A673 (cell line): ENCODE measurements at regions not wholly inside any gene's neighbourhood (a gene's known extent, or its start where the extent isn't known, plus 50 kb on each side); places are given as distances from the start of the nearest gene placed in this dataset.
"Not testable (repeated sequence)": the region's sequence is repeated elsewhere in the genome, so short reads cannot be mapped to it uniquely, and the experiment has no call there.

Source experiments
- BruUV-seq: library from RNA; stranded (reverse); fragments of 400-500 nt; replicated peaks from 2 replicates; lab custom pipeline; 2021; lab: Mats Ljungman, UMichigan
- CTCF ChIA-PET: fragments of 300-600 bp; sonication (Branson Sonifier 250); formaldehyde crosslinking; loops from one replicate; lab custom pipeline; 2022; ENCODE audit warnings: antibody characterized with exemption; lab: Charles Lee
- POLR2A ChIA-PET: fragments of 300-600 bp; sonication (Branson Sonifier 250); formaldehyde crosslinking; loops from one replicate; lab custom pipeline; 2022; ENCODE audit warnings: antibody characterized with exemption; ENCODE audit not compliant: low non-redundant PET; lab: Charles Lee
- DNase-seq: peaks from one replicate; pipeline ENCODE4 v3.0.0-alpha.2; 2015; ENCODE audit warnings: low spot score
- H3K27ac ChIP-seq: fragments of 200-600 bp; sonication (generic); 2 replicates; pipeline ENCODE4 v1.5.1; 2016; ENCODE audit warnings: mixed run types, low read depth, mild to moderate bottlenecking, mixed read lengths, antibody characterized with exemption, low read length; ENCODE audit not compliant: poor library complexity, severe bottlenecking
- H3K27me3 ChIP-seq: fragments of 200-600 bp; sonication (generic); replicated peaks from 2 replicates; pipeline ENCODE4 v1.6.1; 2017; ENCODE audit warnings: mixed run types, low read depth, mild to moderate bottlenecking, mixed read lengths, antibody characterized with exemption, low read length; ENCODE audit not compliant: insufficient read depth, poor library complexity
- H3K36me3 ChIP-seq: fragments of 200-600 bp; sonication (generic); 2 replicates; pipeline ENCODE4 v1.6.1; 2016; ENCODE audit warnings: mixed run types, mild to moderate bottlenecking, mixed read lengths, antibody characterized with exemption, low read length; ENCODE audit not compliant: insufficient read depth, poor library complexity, severe bottlenecking
- H3K4me1 ChIP-seq: fragments of 200-600 bp; sonication (generic); 2 replicates; pipeline ENCODE4 v1.6.1; 2017; ENCODE audit warnings: mixed run types, mild to moderate bottlenecking, mixed read lengths, antibody characterized with exemption, low read length; ENCODE audit not compliant: insufficient read depth, poor library complexity, severe bottlenecking
- H3K4me3 ChIP-seq: fragments of 200-600 bp; sonication (generic); 2 replicates; pipeline ENCODE4 v1.5.1; 2016; ENCODE audit warnings: low read depth, mixed run types, mild to moderate bottlenecking, mixed read lengths, low read length; ENCODE audit not compliant: poor library complexity, severe bottlenecking
- H3K9me3 ChIP-seq: fragments of 200-600 bp; sonication (generic); 2 replicates; pipeline ENCODE4 v1.6.1; 2016; ENCODE audit warnings: mixed run types, low read depth, mild to moderate bottlenecking, mixed read lengths, antibody characterized with exemption, low read length; ENCODE audit not compliant: poor library complexity, severe bottlenecking
- intact Hi-C: fragments of 100-400 bp; cut with micrococcal nuclease; formaldehyde crosslinking; loops from one replicate; pipeline ENCODE4 v1.10.0; 2022; ENCODE audit not compliant: unreplicated experiment

DNA sequence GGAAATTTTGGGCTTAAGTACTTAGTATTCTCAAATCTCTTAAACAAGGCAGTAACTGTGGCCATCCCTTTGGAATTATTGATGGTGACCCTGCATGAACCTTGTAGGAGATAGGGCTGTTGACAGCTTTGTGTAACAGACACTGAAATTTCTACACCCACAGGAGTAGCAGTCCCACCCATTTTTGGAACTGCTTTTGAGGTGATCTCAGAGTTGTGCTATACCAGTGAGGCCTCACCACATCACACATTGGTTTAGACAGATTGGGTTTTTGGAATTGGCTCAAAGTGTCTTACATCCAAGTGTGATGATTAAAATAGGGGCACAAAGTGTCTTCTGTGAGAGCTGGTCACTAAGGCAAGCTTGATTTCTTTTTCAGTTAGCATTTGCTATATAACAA is 105.6 kb upstream of the CRYM start:
- POLR2A ChIA-PET, H3K36me3 ChIP-seq, CTCF ChIA-PET, H3K27ac ChIP-seq, DNase-seq, H3K9me3 ChIP-seq, H3K4me3 ChIP-seq, BruUV-seq, H3K4me1 ChIP-seq, intact Hi-C loops, H3K27me3 ChIP-seq: not testable (repeated sequence)

DNA sequence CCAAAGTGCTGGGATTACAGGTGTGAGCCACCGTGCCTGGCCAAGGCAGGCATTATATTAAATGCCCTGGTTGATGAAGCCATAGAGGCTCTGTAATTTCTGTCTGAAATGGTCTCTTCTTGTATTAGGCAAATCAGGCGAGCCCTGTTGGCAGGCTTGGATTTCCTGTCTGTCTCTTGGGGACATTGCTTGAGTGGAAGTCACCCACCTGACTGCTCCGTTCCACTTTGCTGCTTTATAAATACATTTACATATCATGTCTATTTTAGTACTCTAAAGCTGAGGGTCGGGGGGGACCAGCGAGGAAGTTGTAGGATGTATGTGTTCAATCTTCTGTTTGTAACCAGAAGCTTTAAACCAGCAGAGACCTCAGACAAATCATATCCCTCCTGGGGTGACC is 101.6 kb upstream of the CRYM start:
- CTCF ChIA-PET, H3K4me3 ChIP-seq, BruUV-seq, H3K9me3 ChIP-seq, H3K36me3 ChIP-seq, H3K4me1 ChIP-seq, DNase-seq, POLR2A ChIA-PET, H3K27me3 ChIP-seq, H3K27ac ChIP-seq, intact Hi-C loops: not testable (repeated sequence)

DNA sequence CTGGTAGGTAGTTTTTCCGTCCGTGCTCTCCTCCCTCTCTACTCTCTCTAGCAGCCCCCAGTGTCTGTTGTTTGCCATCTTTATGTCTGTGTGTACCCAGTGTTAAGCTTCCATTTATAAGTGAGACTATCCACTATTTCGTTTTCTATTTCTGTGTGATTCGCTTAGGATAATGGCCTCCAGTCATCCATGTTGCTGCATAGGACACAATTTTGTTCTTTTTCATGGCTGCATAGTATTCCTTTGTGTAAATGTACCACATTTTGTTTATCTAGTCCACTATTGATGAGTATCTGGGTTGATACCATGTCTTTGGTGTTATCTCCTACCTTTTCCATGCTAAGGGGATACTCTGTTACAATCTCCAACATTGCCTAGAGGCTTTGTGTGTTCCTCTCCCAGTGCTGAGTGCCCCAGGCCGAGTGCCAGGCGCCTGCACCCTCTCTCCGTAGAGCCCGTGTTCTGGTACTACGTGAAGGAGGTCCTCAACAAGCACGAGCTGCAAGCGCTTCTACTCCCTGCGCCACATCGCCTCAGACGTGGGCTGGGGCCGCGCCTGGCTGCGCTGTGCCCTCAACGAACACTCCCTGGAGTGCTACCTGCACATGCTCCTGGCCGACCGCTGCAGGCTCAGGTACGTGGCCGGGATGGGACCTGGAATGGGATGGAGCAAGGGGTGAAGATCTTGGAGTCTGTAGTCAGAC is 98.3 kb upstream of the CRYM start:
- H3K27me3 ChIP-seq, H3K36me3 ChIP-seq, DNase-seq, intact Hi-C loops, H3K4me1 ChIP-seq, POLR2A ChIA-PET, H3K27ac ChIP-seq, H3K9me3 ChIP-seq, BruUV-seq, H3K4me3 ChIP-seq, CTCF ChIA-PET: not testable (repeated sequence)

DNA sequence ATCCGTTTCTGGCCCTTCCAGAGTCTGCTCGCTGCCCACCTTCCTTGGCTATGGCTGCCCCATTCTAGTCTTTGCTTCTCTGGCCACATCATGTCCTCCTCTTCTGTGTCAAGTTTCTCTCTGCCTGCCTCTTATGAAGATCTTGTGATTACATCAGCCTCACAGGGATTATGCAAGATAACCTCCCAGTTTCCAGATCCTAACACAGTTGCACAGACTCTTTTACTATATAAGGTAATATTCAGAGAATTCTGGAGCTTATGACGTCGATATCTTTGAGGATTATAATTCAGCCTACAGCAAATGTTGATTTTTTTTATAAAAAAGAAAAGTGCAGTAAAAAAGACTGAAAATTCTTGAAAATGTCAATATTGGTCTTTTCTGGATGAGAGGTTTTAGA is 97.2 kb upstream of the CRYM start:
- intact Hi-C loops, DNase-seq, H3K4me1 ChIP-seq, POLR2A ChIA-PET, H3K4me3 ChIP-seq, H3K9me3 ChIP-seq, H3K27ac ChIP-seq, H3K36me3 ChIP-seq, CTCF ChIA-PET, BruUV-seq, H3K27me3 ChIP-seq: not testable (repeated sequence)

GRCh38 chr16:21373454-21373853 is 95.4 kb upstream of the CRYM start:
- H3K36me3 ChIP-seq, intact Hi-C loops, POLR2A ChIA-PET: not testable (repeated sequence)

DNA sequence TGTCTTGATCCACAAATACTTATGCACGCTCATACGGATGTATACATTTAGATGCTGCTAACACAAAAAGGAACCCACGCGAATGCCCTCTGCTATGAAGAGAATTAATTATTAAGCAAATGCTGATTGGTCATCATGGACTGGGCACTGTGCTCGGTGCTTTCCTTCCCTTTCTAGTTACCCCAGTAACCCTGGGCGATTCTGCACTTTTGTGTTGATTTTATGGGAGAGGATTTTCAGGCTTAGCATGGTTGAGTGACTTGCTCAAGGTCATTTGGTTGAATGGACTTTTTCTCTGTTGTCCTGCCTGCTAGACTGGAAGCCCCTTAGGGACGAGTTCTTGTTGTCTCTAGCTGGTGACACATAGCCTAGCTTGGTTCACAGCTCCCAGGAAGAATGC is 94.8 kb upstream of the CRYM start:
- CTCF ChIA-PET, H3K9me3 ChIP-seq, intact Hi-C loops, H3K36me3 ChIP-seq, H3K4me3 ChIP-seq, H3K27ac ChIP-seq, DNase-seq, H3K27me3 ChIP-seq, BruUV-seq, POLR2A ChIA-PET, H3K4me1 ChIP-seq: not testable (repeated sequence)

More at GRCh38 chr16:21373454-21373853, 95.4 kb upstream of the CRYM start:
- H3K27me3 ChIP-seq, H3K27ac ChIP-seq, DNase-seq, BruUV-seq, CTCF ChIA-PET, H3K9me3 ChIP-seq, H3K4me1 ChIP-seq, H3K4me3 ChIP-seq: not testable (repeated sequence)

DNA sequence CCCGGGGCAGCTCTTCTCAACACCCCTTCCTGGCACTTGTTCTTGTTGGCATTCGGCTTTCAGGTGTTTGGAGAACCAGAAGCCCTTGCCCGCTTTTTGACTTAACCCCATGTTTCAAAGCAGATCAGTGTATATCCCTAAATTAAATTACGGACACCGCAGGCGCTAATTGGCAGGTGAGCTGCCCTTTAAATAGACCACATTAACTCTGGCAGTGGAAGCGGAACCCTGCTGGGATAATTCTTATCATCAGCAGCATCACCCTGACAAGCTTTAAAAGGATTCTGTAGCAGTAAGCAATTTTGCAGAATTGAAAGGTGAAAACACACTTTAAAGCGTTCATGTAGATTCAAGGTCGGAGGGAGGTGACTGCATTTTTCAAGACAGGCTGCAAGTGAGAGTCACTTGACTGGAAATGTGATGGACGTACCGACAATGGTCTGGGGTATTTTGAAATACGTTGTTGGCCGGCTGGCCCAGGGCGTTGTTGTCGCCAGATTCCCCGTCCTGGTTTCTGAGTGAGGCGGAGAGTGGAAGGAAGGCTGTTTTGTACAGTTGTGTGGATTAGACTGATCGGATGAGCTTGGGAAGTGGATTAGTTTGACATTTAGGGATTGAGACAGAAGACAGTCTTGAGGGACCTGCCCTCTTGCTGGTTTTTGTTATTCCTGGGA is 94.2 kb upstream of the CRYM start:
- H3K4me3 ChIP-seq, POLR2A ChIA-PET, H3K27ac ChIP-seq, CTCF ChIA-PET, BruUV-seq, H3K4me1 ChIP-seq, intact Hi-C loops, H3K36me3 ChIP-seq, DNase-seq, H3K9me3 ChIP-seq, H3K27me3 ChIP-seq: not testable (repeated sequence)
